ENCODE measurements at regions not wholly inside any gene's neighbourhood (a gene's known extent, or its start where the extent isn't known, plus 50 kb on each side); places are given as distances from the start of the nearest gene placed in this dataset.

- DNase-seq (ENCODE audit: low spot score) = no peak
- no peak overlapping the region for H3K27ac ChIP-seq
- H3K4me3 ChIP-seq = no peak overlapping the region
- TF ChIP-seq CTCF (IDR thresholded peaks at IDR 0.05) = no peak
These were observed 681.4 kb upstream of the TENM4 start for GRCh38 chr11:80122211-80122610.

- no peak for TF ChIP-seq CTCF (IDR thresholded peaks at IDR 0.05)
- Histone ChIP-seq H3K4me3 (no peak overlapping the region), H3K27ac (no peak overlapping the region)
- DNase-seq (ENCODE audit: low spot score) = no peak
These were observed 677.2 kb upstream of the TENM4 start for GRCh38 chr11:80118073-80118472.

GRCh38 chr11:80116796-80117195 lies 676.0 kb upstream of the TENM4 start:
- no peak overlapping the region for H3K27ac ChIP-seq
- TF ChIP-seq CTCF (IDR thresholded peaks at IDR 0.05) = no peak
- H3K4me3 ChIP-seq = no peak overlapping the region
- DNase-seq (ENCODE audit: low spot score) = no peak

- H3K27ac ChIP-seq = no peak overlapping the region
- no peak for TF ChIP-seq CTCF (IDR thresholded peaks at IDR 0.05)
- H3K4me3 ChIP-seq = no peak overlapping the region
- no peak for DNase-seq (ENCODE audit: low spot score)
These were observed 668.8 kb upstream of the TENM4 start for GRCh38 chr11:80109652-80110051.

GRCh38 chr11:80109031-80109430 lies 668.2 kb upstream of the TENM4 start:
- TF ChIP-seq CTCF (IDR thresholded peaks at IDR 0.05) = no peak
- Histone ChIP-seq H3K4me3 (no peak overlapping the region), H3K27ac (no peak overlapping the region)
- DNase-seq (ENCODE audit: low spot score) = no peak

- Histone ChIP-seq H3K27ac (no peak overlapping the region), H3K4me3 (no peak overlapping the region)
- no peak for DNase-seq (ENCODE audit: low spot score)
- no peak for TF ChIP-seq CTCF (IDR thresholded peaks at IDR 0.05)
These were observed 666.6 kb upstream of the TENM4 start for GRCh38 chr11:80107415-80107814.

- no peak for DNase-seq (ENCODE audit: low spot score)
- no peak overlapping the region for H3K4me3 ChIP-seq
- H3K27ac ChIP-seq = no peak overlapping the region
- no peak for TF ChIP-seq CTCF (IDR thresholded peaks at IDR 0.05)
These were observed 663.4 kb upstream of the TENM4 start for GRCh38 chr11:80104191-80104590.

All from coronary artery (tissue), 2 donors.